GM19397 (cell line): ENCODE measurements at regions not wholly inside any gene's neighbourhood (a gene's known extent, or its start where the extent isn't known, plus 50 kb on each side); places are given as distances from the start of the nearest gene placed in this dataset.

ENCODE experiments used
- ATAC-seq: cut with Tn5 transposase; IDR thresholded peaks from one replicate; pipeline ENCODE4 v1.9.1; 2021; ENCODE audit warnings: mild to moderate bottlenecking, moderate library complexity; ENCODE audit not compliant: unreplicated experiment

DNA sequence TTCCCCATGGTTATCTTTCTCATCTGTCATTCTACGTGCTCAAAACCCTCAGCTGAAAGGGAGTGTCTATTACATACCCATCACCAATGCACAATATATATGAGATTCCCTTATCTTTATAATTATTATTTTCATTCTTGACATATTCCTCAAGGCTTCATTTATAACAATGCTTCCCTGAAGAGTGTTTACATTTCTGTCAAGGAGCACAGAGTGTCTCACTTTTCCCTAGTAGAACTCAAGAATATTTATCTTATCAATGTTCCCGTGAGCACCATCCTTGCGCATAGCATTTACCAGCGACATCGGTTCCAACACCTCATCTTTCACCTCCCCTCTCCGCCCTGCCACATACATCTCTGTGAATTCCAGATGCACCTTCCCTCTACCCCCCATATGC, 250.6 kb downstream of the PLA2G4A start:
- no peak for ATAC-seq

GRCh38 chr1:187091666-187092065, 262.9 kb downstream of the PLA2G4A start:
- no peak for ATAC-seq

DNA sequence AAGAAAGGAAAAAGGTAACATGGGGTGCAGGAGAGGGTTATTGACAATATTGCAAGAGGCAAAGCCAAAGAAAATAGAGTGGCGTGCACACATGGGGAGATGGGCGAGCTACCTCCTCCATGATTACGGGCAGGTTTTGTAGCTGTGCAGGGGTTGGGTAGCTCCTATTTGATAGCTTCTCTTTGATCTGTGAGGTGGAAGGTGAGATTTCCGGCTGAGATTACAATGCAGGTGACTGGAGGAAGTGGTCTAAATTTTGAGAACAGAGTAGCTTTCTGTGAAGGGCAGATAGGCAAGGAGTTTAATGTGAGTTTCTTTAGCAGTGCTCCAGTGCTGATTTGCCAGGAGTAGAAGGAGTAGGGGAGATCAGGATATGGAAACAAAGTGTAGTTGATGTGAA, 263.4 kb downstream of the PLA2G4A start:
- ATAC-seq: no peak

- no peak for ATAC-seq
These were observed 267.9 kb downstream of the PLA2G4A start for GRCh38 chr1:187096689-187097088.

DNA sequence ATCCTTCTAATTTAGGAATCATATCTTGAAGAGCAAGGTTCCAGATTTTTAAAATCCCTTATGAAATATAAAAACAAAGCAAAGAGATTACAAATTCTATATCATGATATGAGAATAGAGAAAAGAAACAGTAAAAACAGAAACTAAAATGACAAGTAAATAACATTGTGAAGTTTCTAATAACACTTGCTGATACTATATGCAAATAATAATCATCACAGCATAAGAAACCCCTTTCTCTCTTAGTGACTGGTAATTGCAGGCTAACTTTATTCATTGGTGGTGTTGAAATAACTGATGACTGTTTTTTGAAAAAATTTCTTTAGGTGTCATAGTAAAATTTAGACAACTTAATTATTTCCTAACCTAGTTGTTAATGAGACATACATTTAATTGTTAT, 281.6 kb downstream of the PLA2G4A start:
- no peak for ATAC-seq

- ATAC-seq: no peak
These were observed 286.0 kb downstream of the PLA2G4A start for GRCh38 chr1:187114792-187115191.

- no peak for ATAC-seq
These were observed 292.9 kb downstream of the PLA2G4A start for GRCh38 chr1:187121661-187122060.

GRCh38 chr1:187122566-187122965, 293.8 kb downstream of the PLA2G4A start:
- ATAC-seq: no peak

DNA sequence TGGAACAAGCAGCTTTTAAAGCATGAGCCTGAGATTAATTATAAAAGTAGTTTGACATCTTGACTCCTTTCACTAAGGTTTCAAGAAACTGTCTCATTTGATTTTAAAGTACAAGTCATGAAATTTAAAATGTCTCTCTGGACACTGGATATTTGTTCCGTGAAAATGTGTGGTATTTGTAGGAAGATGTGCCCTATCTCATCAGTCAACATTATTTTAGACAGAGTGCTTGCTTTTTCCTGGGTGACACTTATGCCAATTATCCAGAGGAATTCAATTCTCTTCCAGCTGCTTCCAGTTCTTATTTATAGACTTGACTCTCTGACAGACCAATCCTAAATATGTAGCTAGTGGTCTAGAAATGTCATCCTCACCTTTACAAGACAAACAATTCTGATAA, 300.4 kb downstream of the PLA2G4A start:
- no peak for ATAC-seq

DNA sequence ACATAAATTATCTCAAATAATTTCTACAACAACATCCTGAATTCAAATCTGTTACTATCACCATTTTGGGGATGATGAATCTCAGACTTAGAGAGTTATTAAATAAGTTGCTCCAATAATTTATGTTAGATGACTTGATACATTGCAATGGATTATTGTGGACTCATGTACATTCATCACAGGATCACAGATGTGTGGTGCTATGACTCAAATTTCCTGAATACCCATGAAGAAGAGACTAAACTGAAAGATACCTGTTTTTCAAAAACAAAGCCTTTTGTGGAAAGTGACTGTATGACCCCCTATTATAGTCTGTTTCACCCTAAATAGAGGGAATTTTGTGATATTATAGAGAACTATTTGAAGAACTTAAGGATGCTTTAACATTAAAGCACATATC, 315.0 kb downstream of the PLA2G4A start:
- no peak for ATAC-seq

DNA sequence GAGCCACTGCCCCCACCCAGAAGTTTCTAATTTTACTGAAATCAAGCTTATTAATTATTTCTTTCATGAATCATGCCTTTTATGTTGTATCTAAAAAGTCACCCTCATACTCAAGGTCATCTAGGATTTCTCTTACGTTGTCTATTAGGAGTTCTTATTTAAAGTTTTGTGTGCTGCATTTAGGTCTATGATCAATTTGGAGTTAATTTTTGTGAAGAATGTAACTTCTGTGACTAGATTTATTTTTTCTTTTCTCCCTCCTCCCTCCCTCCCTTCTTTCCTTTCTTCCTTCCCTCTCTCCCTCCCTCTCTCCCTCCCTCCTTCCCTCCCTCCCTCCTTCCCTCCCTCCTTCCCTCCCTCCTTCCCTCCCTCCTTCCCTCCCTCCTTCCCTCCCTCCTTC, 317.6 kb downstream of the PLA2G4A start:
- no peak for ATAC-seq

GRCh38 chr1:187151555-187151954, 322.8 kb downstream of the PLA2G4A start:
- ATAC-seq: no peak

GRCh38 chr1:187153047-187153446, 324.3 kb downstream of the PLA2G4A start:
- ATAC-seq: no peak

DNA sequence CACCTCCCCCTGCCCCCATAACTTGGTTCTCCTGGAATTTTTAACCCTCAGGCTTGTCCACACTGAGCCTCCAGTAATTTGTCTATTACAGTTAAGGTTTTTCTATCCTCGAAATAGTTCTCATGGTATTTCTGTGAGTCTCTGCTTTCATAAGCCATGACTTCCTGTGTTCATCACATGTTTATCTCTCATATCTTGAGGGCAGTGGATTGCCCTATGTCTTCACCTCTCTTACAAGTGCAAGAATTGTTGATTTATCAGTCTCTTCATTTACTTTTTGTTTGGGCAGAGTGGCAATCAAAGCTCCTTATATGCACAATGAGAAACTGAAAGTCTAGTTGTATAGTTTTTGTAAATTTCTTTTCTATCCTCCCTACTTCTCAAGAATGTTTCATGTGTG, 328.4 kb downstream of the PLA2G4A start:
- no peak for ATAC-seq

- no peak for ATAC-seq
These were observed 328.8 kb downstream of the PLA2G4A start for GRCh38 chr1:187157552-187157951.

GRCh38 chr1:187167555-187167954, 338.8 kb downstream of the PLA2G4A start:
- ATAC-seq: no peak

GRCh38 chr1:187168297-187168696, 339.5 kb downstream of the PLA2G4A start:
- ATAC-seq: no peak

DNA sequence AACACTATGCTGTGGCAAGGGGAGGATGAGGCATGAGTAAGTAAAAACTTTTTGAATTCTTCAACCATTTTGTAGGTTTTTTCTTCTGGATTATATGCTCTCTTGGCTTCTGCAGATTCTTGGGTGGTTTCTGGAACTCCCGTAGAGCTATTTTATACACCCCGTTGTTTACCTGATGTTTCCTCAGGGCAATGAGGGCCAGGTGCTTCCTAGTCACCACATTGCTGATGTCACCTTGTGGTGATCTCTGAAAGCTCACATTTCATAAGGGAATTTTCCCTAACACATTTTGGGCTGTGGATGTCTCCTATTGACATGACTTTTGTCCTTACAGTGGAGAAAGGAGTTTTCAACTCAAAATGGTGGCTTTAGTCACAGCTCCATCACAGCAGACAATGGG, 356.6 kb downstream of the PLA2G4A start:
- no peak for ATAC-seq

DNA sequence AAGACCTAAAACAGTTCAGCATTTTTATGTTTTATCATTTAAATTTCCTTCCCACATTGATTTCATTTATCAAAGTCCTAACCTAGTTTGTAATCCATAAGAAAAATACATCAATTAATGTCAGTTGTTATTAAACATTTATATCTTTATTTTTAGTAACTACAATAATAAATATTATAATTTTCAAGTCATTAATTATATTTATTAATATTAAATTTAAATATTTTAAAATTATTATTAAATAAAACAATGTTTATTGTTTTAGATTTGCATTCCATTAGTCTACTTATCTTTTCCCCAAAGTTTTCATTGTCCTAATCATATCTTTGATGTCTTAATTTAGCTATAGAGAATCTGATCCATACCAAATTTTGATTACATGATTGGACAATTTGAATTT, 368.9 kb downstream of the PLA2G4A start:
- ATAC-seq: no peak

- no peak for ATAC-seq
These were observed 374.5 kb downstream of the PLA2G4A start for GRCh38 chr1:187203257-187203656.

DNA sequence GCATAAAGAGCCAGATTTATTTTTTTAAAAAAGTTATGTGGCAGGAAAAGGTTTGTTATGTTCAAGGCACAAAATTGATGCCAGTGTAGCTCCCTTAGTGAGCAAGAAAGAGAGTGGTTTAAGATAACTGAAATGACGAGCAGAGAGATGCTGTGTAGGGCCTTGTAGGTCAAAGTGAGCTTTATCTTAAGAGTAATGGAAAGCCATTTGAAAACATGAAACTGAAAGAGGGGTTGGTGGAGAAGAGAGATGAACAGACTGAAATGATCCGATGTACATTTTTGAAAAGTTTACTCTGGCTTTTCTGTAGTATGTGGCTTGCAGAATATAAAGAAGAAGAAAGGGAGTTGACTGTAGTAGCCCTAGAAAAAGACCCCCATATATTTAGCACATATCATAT, 383.6 kb downstream of the PLA2G4A start:
- no peak for ATAC-seq

- no peak for ATAC-seq
These were observed 397.6 kb downstream of the PLA2G4A start for GRCh38 chr1:187226396-187226795.

DNA sequence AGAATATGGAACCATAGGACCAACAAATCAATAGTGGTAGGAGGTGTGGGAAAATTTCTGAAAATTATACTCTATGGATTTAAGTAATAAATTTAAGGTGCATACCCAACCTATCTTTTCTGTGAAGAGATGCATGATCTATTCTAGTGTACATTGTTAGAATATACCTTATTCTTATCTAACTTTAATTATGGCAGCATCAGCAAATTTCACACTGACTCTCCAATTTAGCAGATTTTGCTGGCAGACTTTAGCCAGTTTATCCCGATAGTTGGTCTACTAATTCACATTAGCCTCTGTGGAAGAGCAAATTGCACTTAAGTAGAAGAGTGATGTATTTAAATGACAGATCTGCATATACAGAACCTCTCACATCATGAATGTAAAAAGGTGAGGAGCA, 400.0 kb downstream of the PLA2G4A start:
- no peak for ATAC-seq

GRCh38 chr1:187229496-187229895, 400.7 kb downstream of the PLA2G4A start:
- ATAC-seq: no peak
